ENCODE measurements at regions not wholly inside any gene's neighbourhood (a gene's known extent, or its start where the extent isn't known, plus 50 kb on each side); places are given as distances from the start of the nearest gene placed in this dataset.
"Not testable (repeated sequence)": the region's sequence is repeated elsewhere in the genome, so short reads cannot be mapped to it uniquely, and the experiment has no call there.

DNA sequence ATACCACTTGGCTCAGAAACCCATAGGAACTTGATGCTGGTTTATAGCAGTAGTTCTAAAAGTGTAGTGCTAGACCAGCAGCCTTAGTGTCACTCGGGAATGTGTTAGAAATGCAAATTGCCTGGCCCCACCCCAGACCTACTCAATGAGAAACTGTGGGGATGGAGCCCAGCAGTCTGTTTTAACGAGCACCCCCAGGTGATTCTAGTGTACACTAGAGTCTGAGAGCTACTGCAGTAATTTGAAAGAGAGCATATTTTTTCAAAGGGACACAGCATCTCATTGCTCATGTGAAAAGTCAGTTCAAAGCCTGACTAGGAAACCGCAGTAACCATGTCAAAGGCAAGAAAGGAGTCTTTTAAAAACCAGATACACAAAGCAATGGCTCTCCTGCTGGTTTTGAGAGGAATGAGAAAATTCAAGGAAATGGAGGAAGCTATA is 313.4 kb downstream of the SQOR start:
- no peak for DNase-seq

- DNase-seq: no peak
Observed at GRCh38 chr15:45958924-45959323, 324.1 kb downstream of the SQOR start.

GRCh38 chr15:45962733-45963132 is 327.9 kb downstream of the SQOR start:
- no peak for DNase-seq

DNA sequence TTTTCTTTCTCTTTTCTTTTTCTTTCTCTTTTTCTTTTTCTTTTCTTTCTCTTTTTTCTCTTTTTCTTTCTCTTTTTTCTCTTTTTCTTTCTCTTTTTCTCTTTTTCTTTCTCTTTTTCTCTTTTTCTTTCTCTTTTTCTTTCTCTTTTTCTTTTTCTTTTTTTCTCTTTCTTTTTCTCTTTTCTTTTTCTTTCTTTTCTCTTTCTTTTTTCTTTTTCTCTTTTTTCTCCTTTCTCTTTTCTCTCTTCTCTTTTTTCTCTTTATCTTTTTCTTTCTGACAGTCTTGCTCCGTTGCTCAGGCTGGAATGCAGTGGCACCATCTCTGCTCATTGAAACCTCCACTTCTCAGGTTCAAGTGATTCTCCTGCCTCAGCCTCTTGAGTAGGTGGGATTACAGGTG is 335.7 kb downstream of the SQOR start:
- DNase-seq: no peak

DNA sequence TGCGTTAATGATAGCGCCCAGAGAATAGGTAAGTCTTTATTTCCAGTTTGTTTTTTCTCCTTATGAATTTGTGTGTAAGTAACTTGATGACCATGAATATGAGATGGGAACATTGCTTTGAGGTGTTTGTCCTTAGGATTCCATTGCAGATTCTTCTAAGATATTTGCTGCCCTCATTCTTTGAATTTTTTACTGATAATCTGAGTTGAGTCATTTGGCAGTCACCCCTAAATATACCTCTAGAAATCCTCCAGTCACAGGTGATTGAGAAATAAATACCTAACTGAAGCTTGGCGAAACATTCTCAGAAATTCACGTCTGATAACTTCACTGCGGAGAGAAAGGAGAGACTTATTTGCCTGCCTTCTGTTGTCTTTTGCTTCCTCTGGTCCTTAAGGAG is 345.5 kb downstream of the SQOR start:
- DNase-seq: no peak

GRCh38 chr15:45981625-45982024 is 346.8 kb downstream of the SQOR start:
- DNase-seq: no peak

GRCh38 chr15:45991863-45992262 is 357.0 kb downstream of the SQOR start:
- DNase-seq: no peak

GRCh38 chr15:45993072-45993471 is 358.2 kb downstream of the SQOR start:
- no peak for DNase-seq

DNA sequence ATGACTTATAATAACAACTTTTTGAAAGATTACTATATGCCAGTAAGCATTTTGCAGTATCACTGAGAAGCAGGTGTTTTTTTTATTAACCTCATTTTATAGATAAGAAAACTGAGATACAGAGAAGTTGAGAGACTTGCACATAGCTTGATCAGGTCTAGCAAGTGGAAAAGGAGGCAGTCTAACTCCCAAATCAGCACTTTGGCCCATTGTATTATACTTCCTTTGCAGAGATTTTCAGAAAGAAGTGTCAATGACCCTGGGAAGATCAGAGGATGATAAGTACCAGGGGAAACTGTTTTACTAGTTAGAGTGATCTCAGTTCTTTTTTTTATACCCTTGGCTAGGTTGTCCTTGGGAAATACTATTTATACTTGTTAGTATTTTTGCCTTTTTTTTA is 358.7 kb downstream of the SQOR start:
- DNase-seq: no peak

DNA sequence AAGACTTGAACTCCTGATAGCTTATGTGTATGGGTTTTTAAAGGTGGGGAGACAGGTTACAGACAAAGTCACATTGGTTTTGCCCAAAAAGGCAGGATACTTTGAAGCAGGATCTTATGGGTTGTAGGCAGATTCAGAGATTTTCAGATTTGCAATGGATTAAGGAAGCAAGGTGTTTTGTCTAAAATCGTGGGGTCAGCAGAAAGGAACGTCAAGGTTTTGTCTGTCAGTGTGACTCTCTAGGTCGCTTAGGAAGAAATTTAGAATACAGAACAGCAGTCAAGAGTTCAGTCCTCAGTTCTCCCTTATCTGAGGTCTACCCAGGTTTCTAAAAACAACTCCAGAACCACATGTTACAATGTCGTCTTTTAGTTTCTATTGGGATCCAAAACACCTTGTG is 361.0 kb downstream of the SQOR start:
- DNase-seq: no peak

DNA sequence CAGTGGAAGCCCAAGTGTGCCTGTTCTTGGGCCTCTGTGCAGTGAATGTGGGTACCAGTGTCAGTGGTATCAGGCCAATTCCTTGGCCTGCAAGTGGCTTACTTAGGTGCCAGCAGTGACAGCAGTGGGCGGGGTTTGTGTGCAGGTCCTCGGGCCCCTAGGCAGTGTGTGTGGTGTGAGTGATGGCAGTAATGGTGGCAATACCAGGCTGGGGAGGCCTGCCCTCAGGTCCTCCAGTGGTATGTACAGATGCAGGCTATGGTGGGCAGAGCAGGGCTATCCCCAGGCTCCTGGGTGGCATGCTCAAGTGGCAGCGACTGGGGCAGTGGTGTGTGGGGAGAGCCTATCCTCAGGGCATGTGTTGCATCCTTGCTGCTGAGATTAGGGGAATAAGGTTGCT is 379.7 kb downstream of the SQOR start:
- no peak for DNase-seq

DNA sequence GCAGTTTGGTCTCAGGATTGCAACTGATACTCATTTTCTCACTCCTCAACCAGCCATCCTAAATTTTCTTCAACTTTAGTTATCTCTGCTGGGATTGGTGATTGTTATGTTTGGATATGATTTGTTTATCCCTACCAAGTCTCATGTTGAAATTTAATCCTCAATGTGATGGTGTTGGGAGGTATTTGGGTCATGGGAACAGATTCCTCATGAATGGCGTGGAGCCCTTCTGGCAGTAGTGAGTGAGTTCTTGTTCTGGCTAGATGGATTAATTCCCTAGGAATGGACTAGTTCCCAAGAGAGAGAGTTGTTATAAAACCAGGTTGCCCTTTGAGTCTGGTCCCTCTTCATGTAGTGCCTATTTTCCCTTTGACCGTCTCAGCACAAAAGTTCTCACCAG is 399.9 kb downstream of the SQOR start:
- no peak for DNase-seq

GRCh38 chr15:46039703-46040102 is 404.9 kb downstream of the SQOR start:
- DNase-seq: no peak

GRCh38 chr15:46041905-46042304 is 407.1 kb downstream of the SQOR start:
- DNase-seq: no peak

DNA sequence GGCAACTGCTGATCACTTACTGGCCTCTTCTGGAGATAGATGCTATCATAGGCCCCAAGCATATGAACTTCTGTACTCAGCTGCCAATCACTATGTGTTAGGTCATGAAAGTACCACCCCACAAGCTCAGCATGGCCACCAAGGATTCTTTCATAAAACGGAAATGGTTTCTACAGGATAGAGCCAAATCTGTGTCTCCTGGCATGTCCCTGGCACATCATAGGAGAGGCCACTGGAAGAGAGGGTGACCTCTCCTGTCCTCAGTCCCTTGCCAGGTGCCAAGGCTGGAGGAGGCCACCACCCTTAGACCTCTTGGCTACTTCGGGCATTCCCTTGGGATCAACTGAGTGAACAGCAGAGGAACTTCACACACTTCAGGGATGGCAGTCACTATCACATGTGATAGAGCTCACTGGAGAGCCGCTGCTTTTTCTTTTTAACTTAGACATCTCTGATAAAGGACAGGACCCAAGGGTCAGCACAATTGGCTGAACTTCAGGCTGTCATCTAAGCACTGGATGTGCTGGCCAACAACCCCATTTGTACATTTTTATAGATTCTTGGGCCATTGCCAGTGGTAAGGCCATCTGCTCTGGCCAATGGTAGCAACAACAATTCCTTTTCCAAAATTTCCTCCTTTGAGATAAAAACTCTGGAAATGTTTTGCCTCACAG is 425.2 kb downstream of the SQOR start:
- no peak for DNase-seq

DNA sequence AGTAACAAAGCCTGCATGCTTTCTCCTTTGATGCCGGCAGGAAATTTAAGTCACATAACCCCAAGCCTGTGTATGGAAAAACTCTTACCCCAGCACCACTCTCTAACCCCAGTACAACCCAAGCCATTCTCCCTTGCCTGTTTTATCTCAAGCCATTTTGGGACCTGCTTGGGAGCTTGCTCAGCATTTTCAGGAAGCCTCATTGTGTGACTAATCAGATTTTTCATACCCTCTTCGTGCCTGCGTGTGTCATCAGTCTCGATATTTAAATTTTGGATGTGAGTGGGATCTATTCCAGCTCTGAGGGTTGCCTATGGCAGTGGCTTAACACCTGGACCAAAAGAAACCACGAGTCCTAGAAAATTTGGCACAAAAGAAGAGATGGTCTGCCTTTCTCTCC is 426.2 kb downstream of the SQOR start:
- DNase-seq: no peak

- DNase-seq: no peak
Observed at GRCh38 chr15:46077220-46077619, 442.4 kb downstream of the SQOR start.

- DNase-seq: no peak
Observed at GRCh38 chr15:46079046-46079445, 444.2 kb downstream of the SQOR start.

DNA sequence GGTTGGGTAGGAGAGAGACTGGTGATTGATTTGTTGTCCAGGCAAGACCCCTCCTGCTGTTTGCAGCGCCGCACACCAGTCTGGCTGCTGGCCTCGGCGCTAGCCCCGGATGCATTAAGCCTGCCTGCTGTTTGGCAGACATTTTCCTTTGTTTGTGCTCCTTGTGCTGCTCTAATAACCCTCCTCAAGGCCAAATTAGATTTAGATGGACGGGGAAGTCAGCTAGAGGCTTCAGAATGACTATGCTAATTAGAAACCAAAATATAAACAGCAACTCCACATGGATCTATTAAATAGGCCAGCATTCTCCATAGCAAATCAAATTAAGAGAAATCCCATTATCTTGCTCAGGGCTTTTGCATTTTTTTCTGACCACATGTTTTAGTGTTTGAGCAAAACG is 445.2 kb downstream of the SQOR start:
- peak; percentile 49 for DNase-seq

- no peak for DNase-seq
Observed at GRCh38 chr15:46088486-46089445, 453.9 kb downstream of the SQOR start.

DNA sequence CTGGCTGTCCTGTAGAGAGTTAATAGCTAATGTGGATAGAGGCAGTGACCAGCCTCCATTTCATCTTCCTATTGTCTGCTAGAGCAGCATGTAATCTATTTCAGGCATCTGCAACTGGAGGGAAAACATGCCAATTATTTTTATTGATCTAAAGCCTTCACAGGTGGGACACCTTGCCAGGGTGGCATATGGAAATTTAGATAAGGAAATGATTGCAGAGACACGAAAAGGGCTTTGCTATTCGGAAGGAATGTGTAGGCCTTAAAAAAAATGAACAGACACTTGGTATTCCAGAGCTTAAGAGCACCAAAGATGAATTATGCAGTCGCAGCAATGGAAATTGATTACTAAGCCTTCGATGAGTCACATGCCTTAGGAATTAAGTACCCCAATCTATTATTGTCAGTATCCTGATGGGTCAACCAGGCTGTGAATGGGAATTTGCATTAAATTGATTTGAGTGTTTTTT is 454.7 kb downstream of the SQOR start:
- no peak for DNase-seq

- no peak for DNase-seq
Observed at GRCh38 chr15:46091860-46092450, 457.1 kb downstream of the SQOR start.

DNA sequence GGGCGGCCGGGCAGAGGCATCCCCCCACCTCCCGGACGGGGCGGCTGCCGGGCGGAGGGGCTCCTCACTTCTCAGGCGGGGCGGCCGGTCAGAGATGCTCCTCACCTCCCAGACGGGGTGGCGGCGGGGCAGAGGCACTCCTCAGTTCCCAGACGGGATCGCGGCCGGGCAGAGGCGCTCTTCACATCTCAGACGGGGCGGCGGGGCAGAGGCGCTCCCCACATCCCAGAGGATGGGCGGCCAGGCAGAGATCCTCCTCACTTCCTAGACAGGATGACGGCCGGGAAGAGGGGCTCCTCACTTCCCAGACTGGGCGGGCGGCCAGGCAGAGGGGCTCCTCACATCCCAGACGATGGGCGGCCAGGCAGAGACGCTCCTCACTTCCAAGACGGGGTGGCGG is 463.2 kb downstream of the SQOR start:
- DNase-seq: not testable (repeated sequence)

All from right kidney (tissue), 1 donor.